Tibial artery (tissue), 4 donors: ENCODE measurements at regions not wholly inside any gene's neighbourhood (a gene's known extent, or its start where the extent isn't known, plus 50 kb on each side); places are given as distances from the start of the nearest gene placed in this dataset.

Experiments
- DNase-seq, 2 donors: peaks; one replicate each; pipeline ENCODE4 v3.0.0-alpha.2; 2019
- H3K27ac ChIP-seq, 2 donors: fragments of 200-600 bp; sonication (generic) in 1 of 2; 1 replicate in 1 of 2; 2 replicates in 1 of 2; pipeline ENCODE4 v1.5.1; 2018 to 2019; ENCODE audit warnings: mild to moderate bottlenecking in 1 of 2
- H3K27me3 ChIP-seq, 2 donors: fragments of 200-600 bp; sonication (generic) in 1 of 2; one replicate each; pipeline versions ENCODE4 v1.5.1 to v1.6.0; 2016 to 2019
- H3K36me3 ChIP-seq, 3 donors: fragments of 200-600 bp; sonication (generic) in 2 of 3; one replicate each; pipeline ENCODE4 v1.5.1; 2016 to 2019; ENCODE audit warnings: mild to moderate bottlenecking in 2 of 3
- H3K4me1 ChIP-seq, 4 donors: fragments of 200-600 bp; sonication (generic) in 2 of 4; 1 replicate in 3 of 4; 2 replicates in 1 of 4; pipeline ENCODE4 v1.5.1; 2016 to 2019
- H3K4me3 ChIP-seq, 2 donors: fragments of 200-600 bp; sonication (generic) in 1 of 2; 1 replicate in 1 of 2; 2 replicates in 1 of 2; pipeline ENCODE4 v1.5.1; 2018 to 2019; ENCODE audit warnings: mild to moderate bottlenecking in 2 of 2
- H3K9me3 ChIP-seq, 3 donors: fragments of 200-600 bp; sonication (generic) in 1 of 3; one replicate each; pipeline ENCODE4 v1.5.1; 2016 to 2019
- intact Hi-C: fragments of 100-400 bp; cut with DNase I; formaldehyde crosslinking; loops from one replicate; pipeline ENCODE4 v1.15.0; 2023; ENCODE audit warnings: low total_unique reads
- TF ChIP-seq, protein P1 (sequence below), 2 experiments: fragments of 200-600 bp in 1 of 2; fragments of 450-650 bp in 1 of 2; IDR thresholded peaks; one replicate each; pipeline ENCODE4 v1.5.1; 2017 to 2019; ENCODE audit warnings: antibody characterized with exemption in 2 of 2, mild to moderate bottlenecking in 1 of 2, moderate library complexity in 1 of 2

DNA sequence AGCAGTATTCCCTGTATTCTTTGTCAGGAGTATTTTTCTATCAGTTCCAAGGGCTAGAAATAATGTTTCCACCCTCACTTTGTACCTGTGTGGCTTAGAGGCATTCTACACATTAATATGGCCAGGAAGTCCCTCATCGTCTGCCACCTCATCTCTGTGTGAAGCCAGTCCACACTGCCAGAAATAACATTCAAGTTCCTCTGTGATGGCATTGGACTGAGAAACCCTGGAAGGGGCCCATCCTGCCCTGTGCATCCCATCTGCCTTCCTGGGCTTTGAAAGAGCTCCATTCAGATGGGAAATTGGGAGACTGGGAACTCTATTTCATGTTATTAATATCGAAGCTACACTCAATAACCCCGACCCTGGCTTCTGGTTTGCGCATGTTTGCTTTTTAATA lies 497.2 kb upstream of the CDH5 start:
- H3K27ac ChIP-seq = no peak overlapping the region
- DNase-seq = no peak
- H3K36me3 ChIP-seq = no peaks in the 10 kb centered on the region
- H3K4me3 ChIP-seq = no peak overlapping the region
- TF ChIP-seq, protein P1, sequence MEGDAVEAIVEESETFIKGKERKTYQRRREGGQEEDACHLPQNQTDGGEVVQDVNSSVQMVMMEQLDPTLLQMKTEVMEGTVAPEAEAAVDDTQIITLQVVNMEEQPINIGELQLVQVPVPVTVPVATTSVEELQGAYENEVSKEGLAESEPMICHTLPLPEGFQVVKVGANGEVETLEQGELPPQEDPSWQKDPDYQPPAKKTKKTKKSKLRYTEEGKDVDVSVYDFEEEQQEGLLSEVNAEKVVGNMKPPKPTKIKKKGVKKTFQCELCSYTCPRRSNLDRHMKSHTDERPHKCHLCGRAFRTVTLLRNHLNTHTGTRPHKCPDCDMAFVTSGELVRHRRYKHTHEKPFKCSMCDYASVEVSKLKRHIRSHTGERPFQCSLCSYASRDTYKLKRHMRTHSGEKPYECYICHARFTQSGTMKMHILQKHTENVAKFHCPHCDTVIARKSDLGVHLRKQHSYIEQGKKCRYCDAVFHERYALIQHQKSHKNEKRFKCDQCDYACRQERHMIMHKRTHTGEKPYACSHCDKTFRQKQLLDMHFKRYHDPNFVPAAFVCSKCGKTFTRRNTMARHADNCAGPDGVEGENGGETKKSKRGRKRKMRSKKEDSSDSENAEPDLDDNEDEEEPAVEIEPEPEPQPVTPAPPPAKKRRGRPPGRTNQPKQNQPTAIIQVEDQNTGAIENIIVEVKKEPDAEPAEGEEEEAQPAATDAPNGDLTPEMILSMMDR (IDR thresholded peaks at IDR 0.05) = no peak
- no peaks in the 10 kb centered on the region for H3K9me3 ChIP-seq
- intact Hi-C loops = no loop called here
- H3K4me1 ChIP-seq = no peaks in the 10 kb centered on the region
- no peaks in the 10 kb centered on the region for H3K27me3 ChIP-seq

DNA sequence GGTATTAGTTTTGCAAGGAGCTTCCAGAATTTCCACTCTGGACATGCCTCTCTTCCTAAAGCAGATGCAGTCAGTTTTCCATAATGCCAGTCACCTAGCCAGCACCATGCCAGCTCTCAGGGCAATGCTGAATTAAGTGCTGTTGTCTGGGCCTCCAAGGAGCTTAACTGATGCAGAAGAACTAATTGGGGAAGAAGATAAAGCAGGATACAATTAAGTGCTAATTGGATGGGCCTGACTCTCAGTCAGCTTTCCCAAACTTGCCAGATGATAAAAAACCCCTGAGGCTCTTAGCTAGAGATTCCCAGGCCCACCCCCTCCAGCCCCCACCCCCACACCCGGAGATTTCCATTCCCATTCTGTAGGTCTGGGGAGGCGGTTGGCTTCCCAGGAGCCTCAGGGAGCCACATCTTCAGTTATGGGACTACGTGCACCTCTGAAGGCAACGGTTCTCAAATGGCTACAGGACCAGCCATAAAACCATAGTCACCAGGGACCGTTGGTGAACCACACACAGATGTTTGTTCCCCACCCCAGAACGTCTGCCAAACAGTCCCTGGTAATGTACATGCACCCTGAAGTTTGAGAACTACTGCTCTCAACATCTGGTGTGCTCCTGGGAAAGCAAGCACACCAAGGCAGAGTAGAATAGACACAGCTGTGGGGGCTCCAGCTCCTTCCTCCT lies 499.1 kb upstream of the CDH5 start:
- Histone ChIP-seq H3K27me3 (no peaks in the 10 kb centered on the region), H3K4me1 (no peaks in the 10 kb centered on the region), H3K4me3 (no peak overlapping the region), H3K9me3 (no peaks in the 10 kb centered on the region), H3K27ac (no peak overlapping the region), H3K36me3 (no peaks in the 10 kb centered on the region)
- intact Hi-C loops = no loop called here
- TF ChIP-seq, protein P1 (IDR thresholded peaks at IDR 0.05) = no peak
- DNase-seq = no peak

DNA sequence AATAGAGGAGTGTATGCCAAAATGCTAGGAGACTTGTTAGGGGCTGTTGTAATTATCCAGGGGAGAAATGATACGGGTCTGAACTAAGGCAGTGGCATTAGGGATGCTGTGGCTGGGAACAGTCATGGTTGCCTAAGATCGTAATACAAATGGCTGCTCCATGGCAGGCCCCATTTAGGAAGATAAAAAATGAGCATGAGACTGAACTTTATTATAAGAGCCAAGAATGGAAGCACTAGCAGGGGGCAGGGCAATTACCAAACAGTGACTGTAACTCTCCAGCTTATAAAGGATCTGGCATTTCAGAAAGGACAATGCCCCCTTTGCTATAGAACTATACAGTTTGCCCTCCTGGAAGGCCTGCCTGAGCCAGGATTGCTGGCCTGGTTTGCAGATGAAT lies 503.3 kb upstream of the CDH5 start:
- Histone ChIP-seq H3K36me3 (no peaks in the 10 kb centered on the region), H3K27me3 (no peaks in the 10 kb centered on the region), H3K9me3 (no peaks in the 10 kb centered on the region), H3K4me3 (no peak overlapping the region), H3K27ac (no peak overlapping the region), H3K4me1 (no peaks in the 10 kb centered on the region)
- TF ChIP-seq, protein P1 (IDR thresholded peaks at IDR 0.05) = no peak
- intact Hi-C loops = no loop called here
- no peak for DNase-seq

DNA sequence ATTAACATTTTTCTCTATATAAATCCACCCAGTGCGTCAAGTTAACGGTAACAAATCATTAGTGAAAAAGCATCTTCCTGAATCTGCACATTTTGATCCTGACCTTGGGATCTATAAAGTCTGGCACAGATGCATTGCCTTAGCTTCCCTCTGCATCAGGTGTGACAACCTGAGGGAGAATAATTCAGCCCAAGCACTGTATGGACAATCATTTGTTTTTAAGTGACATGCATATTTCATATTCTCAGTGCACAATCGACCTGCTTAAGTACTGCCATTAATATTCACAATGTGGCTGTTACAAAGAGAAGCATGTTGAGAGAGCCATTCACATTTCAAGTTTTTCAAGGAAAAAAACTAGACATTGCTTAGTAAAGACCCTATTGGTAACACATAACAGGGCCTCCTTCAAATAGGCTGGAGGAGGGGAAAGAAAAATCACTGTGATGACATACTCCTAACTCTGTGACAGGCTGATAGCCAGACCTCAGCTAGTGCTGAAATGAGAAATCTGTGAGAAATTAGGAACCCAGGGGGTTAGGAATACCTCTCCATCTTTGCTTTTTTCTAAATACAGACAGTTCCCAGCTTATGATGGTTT lies 505.3 kb upstream of the CDH5 start:
- Histone ChIP-seq H3K4me3 (no peak overlapping the region), H3K27me3 (no peaks in the 10 kb centered on the region), H3K36me3 (no peaks in the 10 kb centered on the region), H3K4me1 (no peaks in the 10 kb centered on the region), H3K9me3 (no peaks in the 10 kb centered on the region), H3K27ac (no peak overlapping the region)
- TF ChIP-seq, protein P1 (IDR thresholded peaks at IDR 0.05) = no peak
- DNase-seq = no peak
- intact Hi-C loops = no loop called here

DNA sequence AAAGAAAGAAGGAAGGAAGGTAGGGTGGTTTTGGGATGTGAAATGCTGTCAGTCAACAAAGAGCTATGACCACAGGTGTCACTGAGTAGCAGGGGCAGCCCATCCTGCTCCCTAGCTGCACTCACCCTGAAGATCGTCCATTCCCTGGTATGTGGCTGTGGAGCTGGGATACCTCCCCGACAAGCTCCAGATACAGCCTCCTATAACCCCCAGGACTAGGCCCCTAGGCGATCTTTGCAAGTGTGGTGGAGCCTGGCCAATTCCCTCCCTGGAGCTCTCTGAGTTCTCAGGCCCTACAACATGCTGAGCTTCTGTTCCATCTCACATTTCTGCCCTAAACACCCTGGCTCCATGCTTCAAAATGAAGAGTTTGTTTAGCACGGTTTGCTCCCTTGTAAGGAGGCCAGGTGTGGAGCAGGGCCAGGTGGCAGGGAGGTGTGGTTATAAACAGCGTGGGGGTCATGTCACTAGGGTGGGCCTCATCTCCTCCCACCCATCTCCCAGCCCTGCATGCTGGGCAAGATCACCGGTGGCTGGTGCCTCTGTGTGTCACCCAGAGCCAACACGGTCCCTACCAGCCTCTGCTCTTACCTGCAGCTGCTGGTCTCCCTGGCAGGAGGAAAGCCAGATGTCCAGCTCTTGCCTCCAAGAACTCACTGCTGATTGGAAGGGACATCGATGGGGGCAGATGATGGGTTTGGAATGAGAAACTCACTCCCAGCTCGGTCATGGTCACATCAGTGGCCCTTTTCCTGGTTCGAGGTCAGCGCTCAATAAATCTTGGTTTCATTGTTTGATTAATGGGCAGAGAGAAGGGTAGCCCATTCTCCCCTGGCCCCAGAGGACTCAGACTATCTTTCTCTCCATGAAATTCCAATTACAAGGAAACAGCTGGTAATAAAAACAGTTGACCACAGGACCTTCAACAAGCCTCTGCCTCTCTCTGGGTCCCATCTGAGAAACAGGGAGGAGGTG lies 511.0 kb upstream of the CDH5 start:
- intact Hi-C loops = no loop called here
- no peaks in the 10 kb centered on the region for H3K9me3 ChIP-seq
- DNase-seq = no peak

More for the DNA sequence above, 511.0 kb upstream of the CDH5 start:
- Histone ChIP-seq H3K27me3 (no peaks in the 10 kb centered on the region), H3K4me1 (no peaks in the 10 kb centered on the region), H3K27ac (no peak overlapping the region), H3K36me3 (no peaks in the 10 kb centered on the region), H3K4me3 (no peak overlapping the region)
- TF ChIP-seq, protein P1 (IDR thresholded peaks at IDR 0.05) = no peak
